ENCODE measurements at regions not wholly inside any gene's neighbourhood (a gene's known extent, or its start where the extent isn't known, plus 50 kb on each side); places are given as distances from the start of the nearest gene placed in this dataset.

- TF ChIP-seq CTCF (IDR thresholded peaks at IDR 0.05) (no peak), NR2C2 (CRISPR knock-in tag; IDR thresholded peaks at IDR 0.05) (no peak), EMX1 (CRISPR knock-in tag; IDR thresholded peaks at IDR 0.05) (no peak)
These were observed 464.3 kb downstream of the EPM2A start (continued) for GRCh38 chr6:145271040-145271439.

GRCh38 chr6:145271577-145271976, 463.7 kb downstream of the EPM2A start:
- POLR2A ChIA-PET, result no interaction called here
- H3K9me3 Mint-ChIP-seq, result no peaks in the 10 kb centered on the region
- H3K4me3 Mint-ChIP-seq, result no peak overlapping the region
- TF ChIP-seq JAZF1 (CRISPR knock-in tag; IDR thresholded peaks at IDR 0.05), result no peak
- no peaks in the 10 kb centered on the region for H3K4me1 Mint-ChIP-seq
- H3K36me3 Mint-ChIP-seq, result no peaks in the 10 kb centered on the region
- no peak overlapping the region for H3K27ac Mint-ChIP-seq
- DNase-seq (ENCODE audit: low spot score) (no peak), ATAC-seq (no peak)
- CTCF ChIA-PET, result no interaction called here
- H3K27me3 Mint-ChIP-seq (ENCODE audit: low read depth), result no peaks in the 10 kb centered on the region

- POLR2A ChIA-PET, result no interaction called here
- CTCF ChIA-PET, result no interaction called here
- H3K4me1 Mint-ChIP-seq, result no peaks in the 10 kb centered on the region
- no peaks in the 10 kb centered on the region for H3K27me3 Mint-ChIP-seq (ENCODE audit: low read depth)
- H3K27ac Mint-ChIP-seq, result no peak overlapping the region
- TF ChIP-seq KAT7 (CRISPR knock-in tag; IDR thresholded peaks at IDR 0.05; ENCODE audit: borderline replicate concordance), result no peak
- no peak for TF ChIP-seq ZNF138 (CRISPR knock-in tag; conservative IDR thresholded peaks at IDR 0.05)
- TF ChIP-seq SOX15 (CRISPR knock-in tag; IDR thresholded peaks at IDR 0.05), result no peak
- TF ChIP-seq ZNF396 (CRISPR knock-in tag; IDR thresholded peaks at IDR 0.05; ENCODE audit: borderline replicate concordance), result no peak
- ATAC-seq, result no peak
- DNase-seq (ENCODE audit: low spot score), result no peak
- no peaks in the 10 kb centered on the region for H3K36me3 Mint-ChIP-seq
- no peak overlapping the region for H3K4me3 Mint-ChIP-seq
- H3K9me3 Mint-ChIP-seq, result no peaks in the 10 kb centered on the region
These were observed 463.1 kb downstream of the EPM2A start for GRCh38 chr6:145272246-145272645.

GRCh38 chr6:145273136-145273535, 462.2 kb downstream of the EPM2A start:
- Mint-ChIP-seq H3K27me3 (ENCODE audit: low read depth) (no peaks in the 10 kb centered on the region), H3K27ac (no peak overlapping the region), H3K4me3 (no peak overlapping the region), H3K4me1 (no peaks in the 10 kb centered on the region), H3K9me3 (no peaks in the 10 kb centered on the region), H3K36me3 (no peaks in the 10 kb centered on the region)
- DNase-seq (ENCODE audit: low spot score), result no peak
- ChIA-PET POLR2A (no interaction called here), CTCF (no interaction called here)
- TF ChIP-seq ZNF425 (CRISPR knock-in tag; conservative IDR thresholded peaks at IDR 0.05) (no peak), ZNF121 (CRISPR knock-in tag; IDR thresholded peaks at IDR 0.05) (no peak), NR2C2 (CRISPR knock-in tag; IDR thresholded peaks at IDR 0.05) (no peak)
- no peak for ATAC-seq

GRCh38 chr6:145274083-145274482, 461.2 kb downstream of the EPM2A start:
- H3K9me3 Mint-ChIP-seq, result no peaks in the 10 kb centered on the region
- H3K27me3 Mint-ChIP-seq (ENCODE audit: low read depth), result no peaks in the 10 kb centered on the region

GRCh38 chr6:145275019-145275418, 460.3 kb downstream of the EPM2A start:
- DNase-seq (ENCODE audit: low spot score) (no peak), ATAC-seq (no peak)
- Mint-ChIP-seq H3K4me3 (no peak overlapping the region), H3K27me3 (ENCODE audit: low read depth) (no peaks in the 10 kb centered on the region), H3K9me3 (no peaks in the 10 kb centered on the region), H3K27ac (no peak overlapping the region), H3K36me3 (no peaks in the 10 kb centered on the region), H3K4me1 (no peaks in the 10 kb centered on the region)
- CTCF ChIA-PET, result no interaction called here
- POLR2A ChIA-PET, result no interaction called here
- TF ChIP-seq ATF1 (CRISPR knock-in tag; IDR thresholded peaks at IDR 0.05), result no peak
- TF ChIP-seq ARID4B (CRISPR knock-in tag; IDR thresholded peaks at IDR 0.05; ENCODE audit: borderline replicate concordance), result no peak
- TF ChIP-seq FOXP1 (CRISPR knock-in tag; IDR thresholded peaks at IDR 0.05; ENCODE audit: borderline replicate concordance), result no peak
- no peak for TF ChIP-seq ZNF263 (CRISPR knock-in tag; IDR thresholded peaks at IDR 0.05; ENCODE audit: low read depth)
- TF ChIP-seq FOXK1 (CRISPR knock-in tag; IDR thresholded peaks at IDR 0.05), result no peak
- TF ChIP-seq CREM (CRISPR knock-in tag; IDR thresholded peaks at IDR 0.05), result no peak

More at GRCh38 chr6:145274083-145274482, 461.2 kb downstream of the EPM2A start:
- no peaks in the 10 kb centered on the region for H3K4me1 Mint-ChIP-seq
- ATAC-seq (no peak), DNase-seq (ENCODE audit: low spot score) (no peak)
- H3K4me3 Mint-ChIP-seq, result no peak overlapping the region
- no peak overlapping the region for H3K27ac Mint-ChIP-seq
- POLR2A ChIA-PET, result no interaction called here
- no peaks in the 10 kb centered on the region for H3K36me3 Mint-ChIP-seq
- TF ChIP-seq FOXP1 (CRISPR knock-in tag; IDR thresholded peaks at IDR 0.05; ENCODE audit: borderline replicate concordance), result no peak
- CTCF ChIA-PET, result no interaction called here

Measured in WTC11 (cell line).